ENCODE measurements at regions not wholly inside any gene's neighbourhood (a gene's known extent, or its start where the extent isn't known, plus 50 kb on each side); places are given as distances from the start of the nearest gene placed in this dataset.

- TF ChIP-seq POLR2AphosphoS5 (IDR thresholded peaks at IDR 0.05), result no peak
- TF ChIP-seq EP300 (IDR thresholded peaks at IDR 0.05), result no peak
- TF ChIP-seq, protein P1, sequence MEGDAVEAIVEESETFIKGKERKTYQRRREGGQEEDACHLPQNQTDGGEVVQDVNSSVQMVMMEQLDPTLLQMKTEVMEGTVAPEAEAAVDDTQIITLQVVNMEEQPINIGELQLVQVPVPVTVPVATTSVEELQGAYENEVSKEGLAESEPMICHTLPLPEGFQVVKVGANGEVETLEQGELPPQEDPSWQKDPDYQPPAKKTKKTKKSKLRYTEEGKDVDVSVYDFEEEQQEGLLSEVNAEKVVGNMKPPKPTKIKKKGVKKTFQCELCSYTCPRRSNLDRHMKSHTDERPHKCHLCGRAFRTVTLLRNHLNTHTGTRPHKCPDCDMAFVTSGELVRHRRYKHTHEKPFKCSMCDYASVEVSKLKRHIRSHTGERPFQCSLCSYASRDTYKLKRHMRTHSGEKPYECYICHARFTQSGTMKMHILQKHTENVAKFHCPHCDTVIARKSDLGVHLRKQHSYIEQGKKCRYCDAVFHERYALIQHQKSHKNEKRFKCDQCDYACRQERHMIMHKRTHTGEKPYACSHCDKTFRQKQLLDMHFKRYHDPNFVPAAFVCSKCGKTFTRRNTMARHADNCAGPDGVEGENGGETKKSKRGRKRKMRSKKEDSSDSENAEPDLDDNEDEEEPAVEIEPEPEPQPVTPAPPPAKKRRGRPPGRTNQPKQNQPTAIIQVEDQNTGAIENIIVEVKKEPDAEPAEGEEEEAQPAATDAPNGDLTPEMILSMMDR (IDR thresholded peaks at IDR 0.05), result no peak
- no peak for TF ChIP-seq POLR2A (IDR thresholded peaks at IDR 0.05)
- no peaks in the 10 kb centered on the region for H3K36me3 ChIP-seq
- no peak overlapping the region for H3K27ac ChIP-seq
Observed at GRCh38 chr15:29424118-29424517, 154.5 kb upstream of the NSMCE3 start.

GRCh38 chr15:29422606-29423005, 153.0 kb upstream of the NSMCE3 start:
- no peak overlapping the region for H3K27ac ChIP-seq
- DNase-seq (no peak), ATAC-seq (ENCODE audit: low FRiP score in 2 of 2) (no peak)
- 91 to 96% methylated on average over 2 of the region's 2 CpGs for WGBS, 2 donors
- TF ChIP-seq EP300 (IDR thresholded peaks at IDR 0.05), result no peak
- TF ChIP-seq, protein P1 (IDR thresholded peaks at IDR 0.05), result no peak
- TF ChIP-seq POLR2AphosphoS5 (IDR thresholded peaks at IDR 0.05), result no peak
- no peak for TF ChIP-seq POLR2A (IDR thresholded peaks at IDR 0.05)
- no peak overlapping the region for H3K4me3 ChIP-seq
- H3K27me3 ChIP-seq, result no peaks in the 10 kb centered on the region
- H3K36me3 ChIP-seq, result no peaks in the 10 kb centered on the region
- no peaks in the 10 kb centered on the region for H3K4me1 ChIP-seq
- H3K9me3 ChIP-seq, result no peaks in the 10 kb centered on the region

More at GRCh38 chr15:29424118-29424517, 154.5 kb upstream of the NSMCE3 start:
- H3K9me3 ChIP-seq, result no peaks in the 10 kb centered on the region
- H3K4me1 ChIP-seq, result no peaks in the 10 kb centered on the region
- H3K4me3 ChIP-seq, result no peak overlapping the region
- WGBS, 2 donors, result 88 to 95% methylated on average over 4 of the region's 4 CpGs
- no peak for DNase-seq
- ATAC-seq (ENCODE audit: low FRiP score in 2 of 2), result no peak
- H3K27me3 ChIP-seq, result no peaks in the 10 kb centered on the region

DNA sequence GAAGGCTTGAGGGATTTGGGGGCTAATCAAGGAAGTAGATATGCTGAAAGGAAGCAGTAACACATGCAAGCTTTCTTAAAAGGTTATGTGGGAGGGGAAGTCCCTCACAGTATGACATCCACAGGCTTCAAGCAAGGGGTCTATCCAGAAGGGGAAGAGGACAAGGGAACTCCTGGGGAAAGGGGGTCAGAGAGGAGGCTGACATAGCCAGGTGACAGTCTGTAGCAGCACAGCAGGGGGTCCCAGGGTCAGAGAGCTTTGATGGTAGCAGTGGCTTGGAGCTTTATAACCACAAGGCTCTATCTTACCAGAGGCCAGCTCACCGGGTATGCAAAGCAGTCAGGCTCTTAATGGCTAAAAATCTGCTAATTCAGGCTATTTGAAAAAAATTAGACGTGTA, 150.6 kb upstream of the NSMCE3 start:
- no peak for TF ChIP-seq POLR2A (IDR thresholded peaks at IDR 0.05)
- TF ChIP-seq POLR2AphosphoS5 (IDR thresholded peaks at IDR 0.05), result no peak
- TF ChIP-seq, protein P1 (IDR thresholded peaks at IDR 0.05), result no peak
- no peak for TF ChIP-seq EP300 (IDR thresholded peaks at IDR 0.05)
- Histone ChIP-seq H3K4me3 (no peak overlapping the region), H3K27ac (no peak overlapping the region), H3K27me3 (no peaks in the 10 kb centered on the region), H3K36me3 (no peaks in the 10 kb centered on the region), H3K9me3 (no peaks in the 10 kb centered on the region), H3K4me1 (no peaks in the 10 kb centered on the region)
- WGBS, 2 donors, result 78 to 82% methylated on average over 2 of the region's 2 CpGs
- ATAC-seq (ENCODE audit: low FRiP score in 2 of 2) (no peak), DNase-seq (no peak)

- no peak for ATAC-seq (ENCODE audit: low FRiP score in 2 of 2)
- Histone ChIP-seq H3K9me3 (no peaks in the 10 kb centered on the region), H3K27ac (no peak overlapping the region), H3K4me3 (no peak overlapping the region), H3K4me1 (no peaks in the 10 kb centered on the region), H3K36me3 (no peaks in the 10 kb centered on the region), H3K27me3 (no peaks in the 10 kb centered on the region)
- TF ChIP-seq EP300 (IDR thresholded peaks at IDR 0.05) (no peak), POLR2A (IDR thresholded peaks at IDR 0.05) (no peak), POLR2AphosphoS5 (IDR thresholded peaks at IDR 0.05) (no peak)
- TF ChIP-seq, protein P1 (IDR thresholded peaks at IDR 0.05), result no peak
- WGBS, 2 donors, result 88 to 92% methylated on average over 1 of the region's 1 CpG
- no peak for DNase-seq
Observed at GRCh38 chr15:29418931-29419330, 149.3 kb upstream of the NSMCE3 start.

GRCh38 chr15:29418178-29418577, 148.6 kb upstream of the NSMCE3 start:
- Histone ChIP-seq H3K27ac (no peak overlapping the region), H3K27me3 (no peaks in the 10 kb centered on the region), H3K9me3 (no peaks in the 10 kb centered on the region), H3K4me3 (no peak overlapping the region), H3K36me3 (no peaks in the 10 kb centered on the region), H3K4me1 (no peaks in the 10 kb centered on the region)
- DNase-seq (no peak), ATAC-seq (ENCODE audit: low FRiP score in 2 of 2) (no peak)
- TF ChIP-seq POLR2AphosphoS5 (IDR thresholded peaks at IDR 0.05) (no peak), POLR2A (IDR thresholded peaks at IDR 0.05) (no peak)
- TF ChIP-seq, protein P1 (IDR thresholded peaks at IDR 0.05), result no peak
- WGBS, 2 donors, result 89 to 96% methylated on average over 4 of the region's 4 CpGs

Measured in upper lobe of left lung (tissue), 6 donors.